Dermis microvascular lymphatic vessel endothelial cell (primary cell): ENCODE measurements at regions not wholly inside any gene's neighbourhood (a gene's known extent, or its start where the extent isn't known, plus 50 kb on each side); places are given as distances from the start of the nearest gene placed in this dataset.
"Not testable (repeated sequence)": the region's sequence is repeated elsewhere in the genome, so short reads cannot be mapped to it uniquely, and the experiment has no call there.

Source experiments
- DNase-seq, 2 donors: peaks; one replicate each; pipeline versions ENCODE4 v3.0.0 to v3.0.0-alpha.2; 2010; ENCODE audit warnings: low read depth in 2 of 2

GRCh38 chr14:86299994-86300393 is 770.0 kb downstream of the FLRT2 start:
- no peak for DNase-seq

- no peak for DNase-seq
Measured at GRCh38 chr14:86296173-86296572, 766.2 kb downstream of the FLRT2 start.

GRCh38 chr14:86288336-86288735 is 758.4 kb downstream of the FLRT2 start:
- no peak for DNase-seq

GRCh38 chr14:86279405-86279804 is 749.5 kb downstream of the FLRT2 start:
- no peak for DNase-seq

GRCh38 chr14:86257973-86258372 is 728.0 kb downstream of the FLRT2 start:
- DNase-seq, result no peak

GRCh38 chr14:86243158-86243557 is 713.2 kb downstream of the FLRT2 start:
- DNase-seq, result no peak

GRCh38 chr14:86237733-86238132 is 707.8 kb downstream of the FLRT2 start:
- DNase-seq, result no peak

GRCh38 chr14:86221755-86222154 is 691.8 kb downstream of the FLRT2 start:
- DNase-seq, result no peak

- no peak for DNase-seq
Measured at GRCh38 chr14:86221000-86221399, 691.1 kb downstream of the FLRT2 start.

- no peak for DNase-seq
Measured at GRCh38 chr14:86217523-86217922, 687.6 kb downstream of the FLRT2 start.

GRCh38 chr14:86203843-86204242 is 673.9 kb downstream of the FLRT2 start:
- no peak for DNase-seq

- no peak for DNase-seq
Measured at GRCh38 chr14:86196471-86196870, 666.5 kb downstream of the FLRT2 start.

GRCh38 chr14:86193756-86194155 is 663.8 kb downstream of the FLRT2 start:
- no peak for DNase-seq

- DNase-seq, result no peak
Measured at GRCh38 chr14:86179980-86180379, 650.0 kb downstream of the FLRT2 start.

GRCh38 chr14:86168371-86168770 is 638.4 kb downstream of the FLRT2 start:
- DNase-seq, result no peak

GRCh38 chr14:86166541-86166940 is 636.6 kb downstream of the FLRT2 start:
- DNase-seq, result no peak

- no peak for DNase-seq
Measured at GRCh38 chr14:86153480-86153879, 623.5 kb downstream of the FLRT2 start.

GRCh38 chr14:86143248-86143647 is 613.3 kb downstream of the FLRT2 start:
- DNase-seq, result peak; percentile 13 to 73

GRCh38 chr14:86141966-86142365 is 612.0 kb downstream of the FLRT2 start:
- peak; percentile 55 to 85 for DNase-seq

- DNase-seq, result no peak
Measured at GRCh38 chr14:86129426-86129825, 599.5 kb downstream of the FLRT2 start.

GRCh38 chr14:86124328-86124727 is 594.4 kb downstream of the FLRT2 start:
- DNase-seq, result no peak

- DNase-seq, result no peak
Measured at GRCh38 chr14:86115972-86116371, 586.0 kb downstream of the FLRT2 start.

GRCh38 chr14:86110871-86111270 is 580.9 kb downstream of the FLRT2 start:
- DNase-seq, result not testable (repeated sequence)

GRCh38 chr14:86104691-86105265 is 574.8 kb downstream of the FLRT2 start:
- DNase-seq, result no peak
